SK-N-SH treated with all-trans-retinoic acid at 6 μM for 48 hours (cell line): ENCODE measurements at regions not wholly inside any gene's neighbourhood (a gene's known extent, or its start where the extent isn't known, plus 50 kb on each side); places are given as distances from the start of the nearest gene placed in this dataset.

Experiments used
- ATAC-seq: fragments of 200-7000 bp; cut with Tn5 transposase; 3 replicates; pipeline ENCODE4 v1.9.1; 2020; ENCODE audit warnings: mild to moderate bottlenecking, moderate library complexity
- ARNTL ChIP-seq: fragments of 450-650 bp; formaldehyde crosslinking; IDR thresholded peaks from 2 replicates; pipeline ENCODE4 v1.5.0; 2020; ENCODE audit warnings: low read depth, mild to moderate bottlenecking, moderate library complexity, borderline replicate concordance
- CSDC2 ChIP-seq: fragments of 250-450 bp; sonication (Bioruptor Pico); IDR thresholded peaks from 2 replicates; pipeline ENCODE4 v1.5.0; 2020; ENCODE audit warnings: mild to moderate bottlenecking, moderate library complexity
- CSRNP3 ChIP-seq: fragments of 250-450 bp; sonication (Bioruptor Pico); IDR thresholded peaks from 2 replicates; pipeline ENCODE4 v1.5.1; 2021; ENCODE audit warnings: mild to moderate bottlenecking, moderate library complexity
- ESRRG ChIP-seq: fragments of 250-450 bp; sonication (Bioruptor Pico); IDR thresholded peaks from 2 replicates; pipeline ENCODE4 v1.6.1; 2021; ENCODE audit warnings: mild to moderate bottlenecking
- GLIS3 ChIP-seq: fragments of 250-450 bp; sonication (Bioruptor Pico); IDR thresholded peaks from 2 replicates; pipeline ENCODE4 v1.5.0; 2020; ENCODE audit warnings: mild to moderate bottlenecking, moderate library complexity
- OSR1 ChIP-seq: fragments of 250-450 bp; sonication (Bioruptor Pico); IDR thresholded peaks from 2 replicates; pipeline ENCODE4 v1.8.0; 2022; ENCODE audit warnings: moderate library complexity, mild to moderate bottlenecking, inconsistent platforms
- PATZ1 ChIP-seq: fragments of 250-450 bp; sonication (Bioruptor Pico); IDR thresholded peaks from 2 replicates; pipeline ENCODE4 v1.8.0; 2020; ENCODE audit warnings: mild to moderate bottlenecking, moderate library complexity, borderline replicate concordance
- POU6F1 ChIP-seq: fragments of 250-450 bp; sonication (Bioruptor Pico); IDR thresholded peaks from 2 replicates; pipeline ENCODE4 v1.8.0; 2021; ENCODE audit warnings: low read depth, mild to moderate bottlenecking, moderate library complexity, borderline replicate concordance
- PPARA ChIP-seq: fragments of 250-450 bp; sonication (Bioruptor Pico); IDR thresholded peaks from 2 replicates; pipeline ENCODE4 v1.5.0; 2020; ENCODE audit warnings: mild to moderate bottlenecking, borderline replicate concordance
- RARB ChIP-seq: fragments of 250-450 bp; sonication (Bioruptor Pico); IDR thresholded peaks from 2 replicates; pipeline ENCODE4 v1.8.0; 2021; ENCODE audit warnings: mild to moderate bottlenecking, moderate library complexity
- SNAI2 ChIP-seq: fragments of 250-450 bp; sonication (Bioruptor Pico); IDR thresholded peaks from 2 replicates; pipeline ENCODE4 v1.5.0; 2020; ENCODE audit warnings: mild to moderate bottlenecking, moderate library complexity
- TSHZ2 ChIP-seq: fragments of 250-450 bp; sonication (Bioruptor Pico); IDR thresholded peaks from 2 replicates; pipeline ENCODE4 v1.5.0; 2020; ENCODE audit warnings: mild to moderate bottlenecking, moderate library complexity
- ZFP3 ChIP-seq: fragments of 250-450 bp; sonication (Bioruptor Pico); IDR thresholded peaks from 2 replicates; pipeline ENCODE4 v1.5.0; 2020; ENCODE audit warnings: mild to moderate bottlenecking, moderate library complexity
- ZFP30 ChIP-seq: fragments of 450-650 bp; formaldehyde crosslinking; IDR thresholded peaks from 2 replicates; pipeline ENCODE4 v1.5.0; 2022; ENCODE audit warnings: mild to moderate bottlenecking, moderate library complexity
- ZNF565 ChIP-seq: fragments of 450-650 bp; formaldehyde crosslinking; conservative IDR thresholded peaks from 2 replicates; pipeline ENCODE4 v1.5.0; 2020; ENCODE audit warnings: low read depth, mild to moderate bottlenecking, moderate library complexity
- ZNF70 ChIP-seq: fragments of 450-650 bp; formaldehyde crosslinking; IDR thresholded peaks from 2 replicates; pipeline ENCODE4 v1.5.0; 2020; ENCODE audit warnings: mild to moderate bottlenecking, moderate library complexity
- ZNF8 ChIP-seq: fragments of 450-650 bp; formaldehyde crosslinking; IDR thresholded peaks from 2 replicates; pipeline ENCODE4 v1.5.0; 2020; ENCODE audit warnings: mild to moderate bottlenecking, moderate library complexity

GRCh38 chr4:123081971-123082370 lies 159.6 kb upstream of the NUDT6 start:
- TF ChIP-seq POU6F1 (CRISPR knock-in tag) (no peak), TSHZ2 (CRISPR knock-in tag) (no peak), ZNF565 (CRISPR knock-in tag) (no peak), RARB (CRISPR knock-in tag) (no peak), ZNF70 (CRISPR knock-in tag) (no peak)
- ATAC-seq: no peak

GRCh38 chr4:123083646-123084045 lies 161.2 kb upstream of the NUDT6 start:
- no peak for ATAC-seq
- TF ChIP-seq ZNF70 (CRISPR knock-in tag) (no peak), ZFP3 (CRISPR knock-in tag) (no peak), CSDC2 (CRISPR knock-in tag) (no peak), ZFP30 (no peak), TSHZ2 (CRISPR knock-in tag) (no peak), CSRNP3 (CRISPR knock-in tag) (no peak), GLIS3 (CRISPR knock-in tag) (no peak), ESRRG (CRISPR knock-in tag) (no peak), PPARA (CRISPR knock-in tag) (no peak), SNAI2 (no peak), ARNTL (CRISPR knock-in tag) (no peak)

GRCh38 chr4:123088501-123088900 lies 166.1 kb upstream of the NUDT6 start:
- TF ChIP-seq TSHZ2 (CRISPR knock-in tag) (no peak), ESRRG (CRISPR knock-in tag) (no peak), ZFP3 (CRISPR knock-in tag) (no peak), CSRNP3 (CRISPR knock-in tag) (no peak), PATZ1 (no peak), SNAI2 (no peak), ARNTL (CRISPR knock-in tag) (no peak), CSDC2 (CRISPR knock-in tag) (no peak), ZNF70 (CRISPR knock-in tag) (no peak), OSR1 (CRISPR knock-in tag) (no peak), ZNF8 (CRISPR knock-in tag) (no peak)
- no peak for ATAC-seq
